KMS-11 (cell line): ENCODE measurements at regions not wholly inside any gene's neighbourhood (a gene's known extent, or its start where the extent isn't known, plus 50 kb on each side); places are given as distances from the start of the nearest gene placed in this dataset.

Source experiments
- H2AFZ ChIP-seq: fragments of 200-600 bp; sonication (generic); 2 replicates; pipeline ENCODE4 v1.6.1; 2016; ENCODE audit warnings: antibody characterized with exemption, mixed run types, low read depth
- H3K27ac ChIP-seq: fragments of 200-600 bp; sonication (generic); 2 replicates; pipeline ENCODE4 v1.6.1; 2016; ENCODE audit warnings: mild to moderate bottlenecking, mixed run types
- H3K27me3 ChIP-seq: fragments of 200-600 bp; sonication (generic); 2 replicates; pipeline ENCODE4 v1.6.1; 2017; ENCODE audit warnings: mild to moderate bottlenecking, low read depth, mixed run types, moderate library complexity; ENCODE audit not compliant: insufficient read depth
- H3K36me3 ChIP-seq: fragments of 200-600 bp; sonication (generic); 2 replicates; pipeline ENCODE4 v1.6.1; 2017; ENCODE audit warnings: mild to moderate bottlenecking, mixed run types; ENCODE audit not compliant: insufficient read depth
- H3K4me1 ChIP-seq: fragments of 200-600 bp; sonication (generic); 2 replicates; pipeline ENCODE4 v1.6.1; 2016; ENCODE audit warnings: mild to moderate bottlenecking, low read depth, mixed run types; ENCODE audit not compliant: poor library complexity, severe bottlenecking
- H3K4me2 ChIP-seq: fragments of 200-600 bp; sonication (generic); 2 replicates; pipeline ENCODE4 v1.7.0; 2016; ENCODE audit warnings: mild to moderate bottlenecking, mixed run types
- H3K4me3 ChIP-seq: fragments of 200-600 bp; sonication (generic); IDR thresholded peaks from 2 replicates; pipeline ENCODE4 v1.6.1; 2017; ENCODE audit warnings: low read depth, low read length, mixed read lengths; ENCODE audit not compliant: insufficient read depth
- H3K79me2 ChIP-seq: fragments of 200-600 bp; sonication (generic); 2 replicates; pipeline ENCODE4 v1.6.1; 2016; ENCODE audit warnings: low read depth, mixed run types; ENCODE audit not compliant: insufficient read depth
- H3K9ac ChIP-seq: fragments of 200-600 bp; sonication (generic); 2 replicates; pipeline ENCODE4 v1.6.1; 2016; ENCODE audit warnings: mild to moderate bottlenecking, mixed run types
- H4K20me1 ChIP-seq: fragments of 200-600 bp; sonication (generic); 2 replicates; pipeline ENCODE4 v1.6.1; 2016; ENCODE audit warnings: mild to moderate bottlenecking, mixed run types; ENCODE audit not compliant: insufficient read depth
- CTCF ChIP-seq: fragments of 200-600 bp; sonication (generic); conservative IDR thresholded peaks from 2 replicates; pipeline ENCODE4 v1.6.1; 2017; ENCODE audit warnings: low read depth, mild to moderate bottlenecking, antibody characterized with exemption, low read length, moderate library complexity, mixed read lengths

- no peak overlapping the region for H3K4me2 ChIP-seq
- no peak overlapping the region for H3K9ac ChIP-seq
- TF ChIP-seq CTCF = no peak
- H3K79me2 ChIP-seq = no peaks in the 10 kb centered on the region
- H2AFZ ChIP-seq = no peak overlapping the region
- H3K36me3 ChIP-seq = no peaks in the 10 kb centered on the region
- H3K4me1 ChIP-seq = no peaks in the 10 kb centered on the region
- H3K4me3 ChIP-seq = no peak overlapping the region
- no peaks in the 10 kb centered on the region for H3K27me3 ChIP-seq
- no peaks in the 10 kb centered on the region for H4K20me1 ChIP-seq
- H3K27ac ChIP-seq = no peak overlapping the region
Measured at GRCh38 chr3:147313513-147313912, 92.8 kb downstream of the ZIC4 start.

GRCh38 chr3:147312786-147313280 lies 93.5 kb downstream of the ZIC4 start:
- H3K9ac ChIP-seq = no peak overlapping the region
- no peaks in the 10 kb centered on the region for H3K4me1 ChIP-seq
- H3K27ac ChIP-seq = no peak overlapping the region
- H3K27me3 ChIP-seq = no peaks in the 10 kb centered on the region
- no peaks in the 10 kb centered on the region for H3K36me3 ChIP-seq
- no peak overlapping the region for H2AFZ ChIP-seq
- TF ChIP-seq CTCF = no peak
- H3K4me3 ChIP-seq = no peak overlapping the region
- H3K4me2 ChIP-seq = no peak overlapping the region
- no peaks in the 10 kb centered on the region for H4K20me1 ChIP-seq
- H3K79me2 ChIP-seq = no peaks in the 10 kb centered on the region

GRCh38 chr3:147311716-147312115 lies 94.6 kb downstream of the ZIC4 start:
- H4K20me1 ChIP-seq = no peaks in the 10 kb centered on the region
- no peak overlapping the region for H3K9ac ChIP-seq
- TF ChIP-seq CTCF = no peak
- H3K36me3 ChIP-seq = no peaks in the 10 kb centered on the region
- no peaks in the 10 kb centered on the region for H3K79me2 ChIP-seq
- H2AFZ ChIP-seq = no peak overlapping the region
- no peak overlapping the region for H3K4me2 ChIP-seq
- H3K4me1 ChIP-seq = no peaks in the 10 kb centered on the region
- H3K4me3 ChIP-seq = no peak overlapping the region
- H3K27ac ChIP-seq = no peak overlapping the region
- H3K27me3 ChIP-seq = no peaks in the 10 kb centered on the region

GRCh38 chr3:147305533-147306250 lies 100.7 kb downstream of the ZIC4 start:
- H3K9ac ChIP-seq = no peak overlapping the region
- no peak for TF ChIP-seq CTCF
- no peaks in the 10 kb centered on the region; the same call in 1 of the 2 replicates for H4K20me1 ChIP-seq
- H3K4me3 ChIP-seq = no peak overlapping the region
- H3K79me2 ChIP-seq = no peaks in the 10 kb centered on the region
- no peaks in the 10 kb centered on the region for H3K4me1 ChIP-seq
- H3K27ac ChIP-seq = no peak overlapping the region
- H3K4me2 ChIP-seq = no peak overlapping the region
- no peaks in the 10 kb centered on the region for H3K36me3 ChIP-seq
- no peak overlapping the region for H2AFZ ChIP-seq
- no peaks in the 10 kb centered on the region for H3K27me3 ChIP-seq
